ENCODE measurements at regions not wholly inside any gene's neighbourhood (a gene's known extent, or its start where the extent isn't known, plus 50 kb on each side); places are given as distances from the start of the nearest gene placed in this dataset.

DNA sequence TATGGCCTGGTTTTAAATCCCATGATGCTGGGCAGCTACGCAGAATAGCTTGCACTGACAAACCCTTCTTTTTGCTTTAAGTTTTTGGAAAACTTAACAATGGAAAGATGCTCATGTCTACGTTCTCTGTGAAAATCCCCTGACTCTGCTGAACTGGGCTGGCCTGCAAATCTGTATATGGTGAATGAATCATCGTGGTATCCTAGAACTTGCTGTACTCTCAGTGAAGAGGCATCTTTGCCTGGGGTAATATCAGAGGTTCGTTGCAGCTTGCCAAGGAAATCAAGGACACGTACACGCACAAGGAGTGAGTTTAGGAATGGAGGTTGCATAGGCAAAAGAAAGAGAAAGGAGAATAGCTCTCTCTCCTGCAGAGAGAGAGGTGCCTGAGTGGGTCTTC is 382.0 kb upstream of the ADARB2 start:
- Mint-ChIP-seq H3K4me1 (ENCODE audit: low read depth) (peaks cover 7% of the 10 kb centered on the region), H3K36me3 (ENCODE audit: insufficient read depth) (no peaks in the 10 kb centered on the region), H3K4me3 (ENCODE audit: low read depth) (no peak overlapping the region), H3K9me3 (ENCODE audit: low read depth) (peaks cover 4% of the 10 kb centered on the region), H3K27me3 (no peaks in the 10 kb centered on the region), H3K27ac (no peak overlapping the region)
- TF ChIP-seq, protein P1, sequence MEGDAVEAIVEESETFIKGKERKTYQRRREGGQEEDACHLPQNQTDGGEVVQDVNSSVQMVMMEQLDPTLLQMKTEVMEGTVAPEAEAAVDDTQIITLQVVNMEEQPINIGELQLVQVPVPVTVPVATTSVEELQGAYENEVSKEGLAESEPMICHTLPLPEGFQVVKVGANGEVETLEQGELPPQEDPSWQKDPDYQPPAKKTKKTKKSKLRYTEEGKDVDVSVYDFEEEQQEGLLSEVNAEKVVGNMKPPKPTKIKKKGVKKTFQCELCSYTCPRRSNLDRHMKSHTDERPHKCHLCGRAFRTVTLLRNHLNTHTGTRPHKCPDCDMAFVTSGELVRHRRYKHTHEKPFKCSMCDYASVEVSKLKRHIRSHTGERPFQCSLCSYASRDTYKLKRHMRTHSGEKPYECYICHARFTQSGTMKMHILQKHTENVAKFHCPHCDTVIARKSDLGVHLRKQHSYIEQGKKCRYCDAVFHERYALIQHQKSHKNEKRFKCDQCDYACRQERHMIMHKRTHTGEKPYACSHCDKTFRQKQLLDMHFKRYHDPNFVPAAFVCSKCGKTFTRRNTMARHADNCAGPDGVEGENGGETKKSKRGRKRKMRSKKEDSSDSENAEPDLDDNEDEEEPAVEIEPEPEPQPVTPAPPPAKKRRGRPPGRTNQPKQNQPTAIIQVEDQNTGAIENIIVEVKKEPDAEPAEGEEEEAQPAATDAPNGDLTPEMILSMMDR (IDR thresholded peaks at IDR 0.05; ENCODE audit: unreplicated experiment) = no peak
- DNase-seq (ENCODE audit: low spot score, unreplicated experiment) = no peak

DNA sequence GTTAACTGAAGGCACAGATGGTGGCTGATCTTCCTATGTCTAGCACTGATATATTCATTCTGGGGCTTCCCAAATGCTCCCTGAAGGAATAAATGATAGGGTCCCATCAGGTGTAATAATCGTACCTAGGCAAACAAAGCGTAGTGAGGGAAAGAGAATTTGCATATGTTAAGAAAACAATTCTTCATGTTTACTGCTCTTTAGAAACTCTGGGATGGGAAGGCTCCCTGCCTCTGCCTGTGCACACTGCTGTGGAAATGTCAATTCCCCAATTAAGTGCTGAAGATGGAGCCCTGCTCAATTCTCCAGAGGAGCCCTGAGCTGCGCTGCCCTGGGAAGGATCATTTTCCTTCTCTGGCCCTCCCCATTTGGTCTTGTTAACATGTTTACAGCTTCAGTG is 380.9 kb upstream of the ADARB2 start:
- H3K36me3 Mint-ChIP-seq (ENCODE audit: insufficient read depth) = no peaks in the 10 kb centered on the region
- no peaks in the 10 kb centered on the region for H3K27me3 Mint-ChIP-seq
- H3K27ac Mint-ChIP-seq = no peak overlapping the region

GRCh38 chr10:2117641-2118040 is 380.3 kb upstream of the ADARB2 start:
- Mint-ChIP-seq H3K4me1 (ENCODE audit: low read depth) (peaks cover 7% of the 10 kb centered on the region), H3K27me3 (no peaks in the 10 kb centered on the region), H3K9me3 (ENCODE audit: low read depth) (peaks cover 4% of the 10 kb centered on the region), H3K27ac (peak overlapping the region; percentile 56), H3K4me3 (ENCODE audit: low read depth) (no peak overlapping the region), H3K36me3 (ENCODE audit: insufficient read depth) (no peaks in the 10 kb centered on the region)
- TF ChIP-seq, protein P1 (IDR thresholded peaks at IDR 0.05; ENCODE audit: unreplicated experiment) = no peak
- DNase-seq (ENCODE audit: low spot score, unreplicated experiment) = no peak

More for the DNA sequence above, 380.9 kb upstream of the ADARB2 start:
- no peak for DNase-seq (ENCODE audit: low spot score, unreplicated experiment)
- Mint-ChIP-seq H3K4me3 (ENCODE audit: low read depth) (no peak overlapping the region), H3K4me1 (ENCODE audit: low read depth) (peaks cover 7% of the 10 kb centered on the region), H3K9me3 (ENCODE audit: low read depth) (peaks cover 4% of the 10 kb centered on the region)
- TF ChIP-seq, protein P1 (IDR thresholded peaks at IDR 0.05; ENCODE audit: unreplicated experiment) = no peak

DNA sequence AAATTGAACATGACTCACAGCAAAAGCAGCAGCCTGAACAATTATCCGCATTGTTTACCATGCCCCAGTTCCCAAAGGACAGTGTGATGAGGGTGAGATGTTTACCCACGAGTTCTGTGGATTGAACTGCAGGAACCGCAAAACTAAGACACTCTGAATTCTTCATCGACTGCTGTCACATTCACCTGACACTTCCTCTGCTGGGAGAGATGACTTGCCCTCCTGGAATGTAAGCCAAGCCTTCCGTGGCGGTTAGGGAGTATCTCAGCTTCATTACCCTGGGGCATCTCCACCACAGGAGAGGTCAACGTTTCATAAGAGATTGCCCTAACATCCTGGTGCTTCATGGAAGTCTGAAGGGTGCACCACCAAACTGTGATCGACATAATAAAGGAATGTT is 374.6 kb upstream of the ADARB2 start:
- Mint-ChIP-seq H3K4me3 (ENCODE audit: low read depth) (no peak overlapping the region), H3K27ac (no peak overlapping the region), H3K27me3 (no peaks in the 10 kb centered on the region), H3K9me3 (ENCODE audit: low read depth) (no peaks in the 10 kb centered on the region), H3K4me1 (ENCODE audit: low read depth) (peaks cover 7% of the 10 kb centered on the region), H3K36me3 (ENCODE audit: insufficient read depth) (no peaks in the 10 kb centered on the region)
- no peak for DNase-seq (ENCODE audit: low spot score, unreplicated experiment)
- TF ChIP-seq, protein P1 (IDR thresholded peaks at IDR 0.05; ENCODE audit: unreplicated experiment) = no peak

DNA sequence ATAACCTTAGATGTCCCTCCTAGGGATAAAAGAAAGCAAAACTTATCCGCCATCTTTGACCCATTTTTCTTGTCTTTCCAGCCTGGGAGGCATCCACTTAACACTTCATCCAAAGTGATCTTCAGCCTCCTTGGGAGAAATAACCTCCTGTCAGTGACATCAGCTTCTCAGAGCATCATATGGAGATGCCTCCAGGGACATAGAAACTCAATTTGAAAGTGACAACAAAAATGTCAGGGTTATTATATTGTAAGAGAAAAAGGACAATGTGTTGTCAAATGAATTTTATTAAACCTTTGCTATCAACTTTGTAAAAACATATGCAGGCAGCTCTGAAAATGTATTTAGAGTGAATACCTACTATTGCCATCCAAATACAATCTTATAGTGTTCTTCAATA is 371.2 kb upstream of the ADARB2 start:
- H3K27ac Mint-ChIP-seq = no peak overlapping the region

More for the DNA sequence above, 371.2 kb upstream of the ADARB2 start:
- H3K36me3 Mint-ChIP-seq (ENCODE audit: insufficient read depth) = no peaks in the 10 kb centered on the region
- no peak for DNase-seq (ENCODE audit: low spot score, unreplicated experiment)
- H3K9me3 Mint-ChIP-seq (ENCODE audit: low read depth) = peaks cover 3% of the 10 kb centered on the region
- H3K4me3 Mint-ChIP-seq (ENCODE audit: low read depth) = no peak overlapping the region
- no peaks in the 10 kb centered on the region for H3K27me3 Mint-ChIP-seq
- peaks cover 8% of the 10 kb centered on the region for H3K4me1 Mint-ChIP-seq (ENCODE audit: low read depth)
- TF ChIP-seq, protein P1 (IDR thresholded peaks at IDR 0.05; ENCODE audit: unreplicated experiment) = no peak
